IMR-90 (cell line): ENCODE measurements at regions not wholly inside any gene's neighbourhood (a gene's known extent, or its start where the extent isn't known, plus 50 kb on each side); places are given as distances from the start of the nearest gene placed in this dataset.

Experiments used
- ATAC-seq: fragments of 200-7000 bp; cut with Tn5 transposase; 2 replicates; pipeline ENCODE4 v1.9.1; 2020; ENCODE audit warnings: low read depth, mild to moderate bottlenecking, moderate library complexity
- BruUV-seq: library from RNA; stranded (reverse); fragments of 400-500 nt; replicated peaks from 2 replicates; lab custom pipeline; 2021; lab: Mats Ljungman, UMichigan
- CTCF ChIA-PET: fragments of 300-600 bp; formaldehyde crosslinking; extraction: SDS; loops from one replicate; lab custom pipeline; 2021; ENCODE audit warnings: antibody characterized with exemption; lab: Yijun Ruan, JAX
- POLR2A ChIA-PET: fragments of 300-600 bp; sonication (Branson Sonifier 250); formaldehyde crosslinking; loops from one replicate; lab custom pipeline; 2022; ENCODE audit warnings: antibody characterized with exemption; ENCODE audit not compliant: unreplicated experiment; lab: Charles Lee
- DNase-seq: peaks from one replicate; pipeline ENCODE4 v3.0.0; 2013
- H2AFZ ChIP-seq: replicated peaks from 2 replicates; pipeline ENCODE3; 2013; ENCODE audit warnings: low read length, mild to moderate bottlenecking; ENCODE audit not compliant: poor library complexity
- H2AK5ac ChIP-seq: 2 replicates; pipeline ENCODE4 v1.6.1; 2013; ENCODE audit warnings: low read depth, low read length, inconsistent platforms
- H2AK9ac ChIP-seq: replicated peaks from 2 replicates; pipeline ENCODE3; 2013; ENCODE audit warnings: mild to moderate bottlenecking, low read depth, low read length, moderate library complexity; ENCODE audit not compliant: poor library complexity
- H2BK120ac ChIP-seq: 2 replicates; pipeline ENCODE4 v1.6.1; 2013; ENCODE audit warnings: low read depth, low read length, inconsistent platforms
- H2BK15ac ChIP-seq: 3 replicates; pipeline ENCODE4 v1.6.1; 2013; ENCODE audit warnings: low read depth, low read length, inconsistent platforms
- H2BK20ac ChIP-seq: 2 replicates; pipeline ENCODE4 v1.6.1; 2013; ENCODE audit warnings: low read depth, mild to moderate bottlenecking, inconsistent platforms, low read length, moderate library complexity
- H2BK5ac ChIP-seq: 2 replicates; pipeline ENCODE4 v1.6.1; 2013; ENCODE audit warnings: mild to moderate bottlenecking, low read depth, low read length, inconsistent platforms; ENCODE audit not compliant: poor library complexity, severe bottlenecking
- H3K14ac ChIP-seq: replicated peaks from 2 replicates; pipeline ENCODE4 v1.6.1; 2013; ENCODE audit warnings: low read depth, low read length, inconsistent platforms
- H3K18ac ChIP-seq: 2 replicates; pipeline ENCODE4 v1.6.1; 2013; ENCODE audit warnings: low read depth, low read length, control low read depth
- H3K23ac ChIP-seq: 2 replicates; pipeline ENCODE4 v1.6.1; 2013; ENCODE audit warnings: low read depth, low read length, inconsistent platforms
- H3K27ac ChIP-seq: 2 replicates; pipeline ENCODE4 v1.5.1; 2013; ENCODE audit warnings: mild to moderate bottlenecking, control low read depth, low read length; ENCODE audit not compliant: insufficient read depth
- H3K27me3 ChIP-seq: 2 replicates; pipeline ENCODE4 v1.6.1; 2013; ENCODE audit warnings: low read length; ENCODE audit not compliant: control insufficient read depth, insufficient read depth
- H3K36me3 ChIP-seq: 2 replicates; pipeline ENCODE4 v1.6.1; 2013; ENCODE audit warnings: low read length, mixed read lengths; ENCODE audit not compliant: control insufficient read depth, insufficient read depth
- H3K4ac ChIP-seq: 2 replicates; pipeline ENCODE4 v1.6.1; 2013; ENCODE audit warnings: low read depth, low read length, inconsistent platforms
- H3K4me1 ChIP-seq: 2 replicates; pipeline ENCODE4 v1.6.1; 2013; ENCODE audit warnings: low read length, mixed read lengths; ENCODE audit not compliant: control insufficient read depth, insufficient read depth
- H3K4me2 ChIP-seq: 2 replicates; pipeline ENCODE4 v1.6.1; 2013; ENCODE audit warnings: low read depth, mild to moderate bottlenecking, control low read depth, low read length, moderate library complexity
- H3K4me3 ChIP-seq: 2 replicates; pipeline ENCODE4 v1.5.1; 2013; ENCODE audit warnings: low read depth, mild to moderate bottlenecking, control low read depth, low read length, moderate library complexity; ENCODE audit not compliant: insufficient read depth
- H3K56ac ChIP-seq: 2 replicates; pipeline ENCODE4 v1.6.1; 2013; ENCODE audit warnings: low read length, inconsistent platforms; ENCODE audit not compliant: insufficient read depth; ENCODE audit errors: extremely low read depth
- H3K79me1 ChIP-seq, 2 experiments: 2 replicates each; pipeline ENCODE4 v1.6.1; 2013; ENCODE audit warnings: low read length in 2 of 2, inconsistent platforms in 1 of 2, low read depth in 1 of 2
- H3K9ac ChIP-seq: 2 replicates; pipeline ENCODE4 v1.6.1; 2013; ENCODE audit warnings: low read depth, low read length, control low read depth
- H3K9me1 ChIP-seq: 2 replicates; pipeline ENCODE4 v1.6.1; 2013; ENCODE audit warnings: low read length, inconsistent platforms; ENCODE audit not compliant: insufficient read depth
- H3K9me3 ChIP-seq: 2 replicates; pipeline ENCODE4 v1.6.1; 2013; ENCODE audit warnings: low read length; ENCODE audit not compliant: control insufficient read depth, insufficient read depth
- H4K20me1 ChIP-seq: 2 replicates; pipeline ENCODE4 v1.6.1; 2013; ENCODE audit warnings: low read length, inconsistent platforms; ENCODE audit not compliant: insufficient read depth
- H4K5ac ChIP-seq: 2 replicates; pipeline ENCODE4 v1.6.1; 2013; ENCODE audit warnings: mild to moderate bottlenecking, low read depth, low read length, control low read depth
- H4K8ac ChIP-seq, 2 experiments: 2 replicates each; pipeline ENCODE4 v1.6.1; 2013; ENCODE audit warnings: low read depth in 2 of 2, low read length in 2 of 2, control low read depth in 1 of 2, inconsistent platforms in 1 of 2
- H4K91ac ChIP-seq: 2 replicates; pipeline ENCODE4 v1.6.1; 2013; ENCODE audit warnings: low read depth, low read length, inconsistent platforms; ENCODE audit not compliant: insufficient read depth
- CEBPB ChIP-seq: IDR thresholded peaks from 2 replicates; pipeline ENCODE4 v1.6.1; 2012; ENCODE audit warnings: low read depth, low read length, improper control_type of control experiment
- ELK1 ChIP-seq: fragments of 150-350 bp; IDR thresholded peaks from 2 replicates; pipeline ENCODE4 v1.6.1; 2016; ENCODE audit warnings: low read depth, mild to moderate bottlenecking, low read length, moderate library complexity, borderline replicate concordance
- FOS ChIP-seq: fragments of 150-350 bp; IDR thresholded peaks from 2 replicates; pipeline ENCODE4 v1.6.1; 2016; ENCODE audit warnings: low read depth, low read length
- MAFK ChIP-seq: IDR thresholded peaks from 2 replicates; pipeline ENCODE4 v1.6.1; 2012; ENCODE audit warnings: low read depth, low read length, improper control_type of control experiment
- MAZ ChIP-seq: IDR thresholded peaks from 2 replicates; pipeline ENCODE4 v1.6.1; 2012; ENCODE audit warnings: low read depth, mild to moderate bottlenecking, low read length, improper control_type of control experiment, moderate library complexity, borderline replicate concordance
- MXI1 ChIP-seq: IDR thresholded peaks from 2 replicates; pipeline ENCODE4 v1.6.1; 2012; ENCODE audit warnings: low read depth, mild to moderate bottlenecking, low read length, moderate library complexity, borderline replicate concordance
- RAD21 ChIP-seq: IDR thresholded peaks from 2 replicates; pipeline ENCODE4 v1.6.1; 2012; ENCODE audit warnings: low read length, improper control_type of control experiment
- RCOR1 ChIP-seq: IDR thresholded peaks from 2 replicates; pipeline ENCODE4 v1.6.1; 2012; ENCODE audit warnings: mild to moderate bottlenecking, low read length, improper control_type of control experiment; ENCODE audit not compliant: insufficient replicate concordance
- RFX5 ChIP-seq: IDR thresholded peaks from 2 replicates; pipeline ENCODE4 v1.8.0; 2012; ENCODE audit warnings: low read depth, mild to moderate bottlenecking, low read length, moderate library complexity
- SMC3 ChIP-seq: fragments of 150-350 bp; IDR thresholded peaks from 2 replicates; pipeline ENCODE4 v1.6.1; 2016; ENCODE audit warnings: low read depth, mild to moderate bottlenecking, antibody characterized with exemption, low read length, moderate library complexity
- WGBS, 2 experiments: methylation state at CpG; one replicate each; pipeline versions ENCODE4 v1.1.5 to v1.1.7; 2013; ENCODE audit warnings: missing lambda C conversion rate in 2 of 2; ENCODE audit not compliant: insufficient read length in 1 of 2; ENCODE audit errors: extremely low coverage in 2 of 2; 5-methylcytosine and 5-hydroxymethylcytosine counted together
- dilution Hi-C: fragments of 300-500 bp; cut with HindIII; formaldehyde crosslinking; loops from one replicate; pipeline ENCODE4 v1.14.3; 2018; ENCODE audit warnings: low sequenced_read_pairs; ENCODE audit not compliant: unreplicated experiment
- in situ Hi-C: fragments of 300-500 bp; cut with MboI; formaldehyde crosslinking; loops from 3 replicates; pipeline ENCODE4 v1.14.3; 2019; ENCODE audit warnings: low sequenced_read_pairs, inconsistent platforms, mixed read lengths
- intact Hi-C: fragments of 100-400 bp; cut with micrococcal nuclease; formaldehyde crosslinking; loops from 2 replicates; pipeline ENCODE4 v1.10.0; 2022

- no peaks in the 10 kb centered on the region for H3K27me3 ChIP-seq
- no peak overlapping the region for H3K14ac ChIP-seq
- H3K56ac ChIP-seq = no peak overlapping the region
- H3K9ac ChIP-seq = no peak overlapping the region
- no peak overlapping the region for H2BK5ac ChIP-seq
- CTCF ChIA-PET = no interaction called here
- DNase-seq (peak; percentile 13), ATAC-seq (no peak)
- H2AK5ac ChIP-seq = no peak overlapping the region
- H3K4me1 ChIP-seq = no peaks in the 10 kb centered on the region
- no peak overlapping the region for H3K4me2 ChIP-seq
- no peak overlapping the region for H3K18ac ChIP-seq
- H2AK9ac ChIP-seq = no peak overlapping the region
- H4K20me1 ChIP-seq = no peaks in the 10 kb centered on the region
- no peak for TF ChIP-seq RAD21
- no peak for TF ChIP-seq MAFK
- no peak for TF ChIP-seq CEBPB
- TF ChIP-seq MXI1 = no peak
- TF ChIP-seq RFX5 = no peak
- TF ChIP-seq ELK1 = no peak
- no peak for TF ChIP-seq RCOR1
- TF ChIP-seq SMC3 = no peak
- TF ChIP-seq FOS = no peak
- TF ChIP-seq MAZ = no peak
- BruUV-seq = no TSS peak
- no peak overlapping the region for H4K91ac ChIP-seq
- H3K4me3 ChIP-seq = no peak overlapping the region
- no CpG with 5 or more reads among the region's 2 CpGs for WGBS, 2 experiments
- no peak overlapping the region for H2BK20ac ChIP-seq
- H3K9me1 ChIP-seq = no peaks in the 10 kb centered on the region
- no peak overlapping the region for H3K23ac ChIP-seq
- H4K5ac ChIP-seq = no peak overlapping the region
- no peak overlapping the region for H2BK120ac ChIP-seq
- H3K9me3 ChIP-seq = peaks cover 9% of the 10 kb centered on the region; the same call in 1 of the 2 replicates
- in situ Hi-C loops (no loop called here), intact Hi-C loops (no loop called here), dilution Hi-C loops (no loop called here)
- H2BK15ac ChIP-seq = no peak overlapping the region
- no peak overlapping the region for H4K8ac ChIP-seq
- H3K4ac ChIP-seq = no peak overlapping the region
- no peaks in the 10 kb centered on the region for H3K79me1 ChIP-seq
- POLR2A ChIA-PET = no interaction called here
- H3K36me3 ChIP-seq = no peaks in the 10 kb centered on the region
- no peak overlapping the region for H3K27ac ChIP-seq
- no peak overlapping the region for H2AFZ ChIP-seq
These were observed 169.1 kb downstream of the DMRT2 start for GRCh38 chr9:1219284-1219683.
